ENCODE measurements at regions not wholly inside any gene's neighbourhood (a gene's known extent, or its start where the extent isn't known, plus 50 kb on each side); places are given as distances from the start of the nearest gene placed in this dataset.

GRCh38 chr11:134524896-134525845, 113.1 kb upstream of the B3GAT1 start:
- Histone ChIP-seq H4K20me1 (ENCODE audit: insufficient read depth, low read length) (no peaks in the 10 kb centered on the region), H3K9ac (ENCODE audit: insufficient read depth, low read depth, low read length) (no peak overlapping the region), H3K36me3 (replicated peaks in 1 of 2; ENCODE audit: control insufficient read depth in 1 of 2, insufficient read depth in 2 of 2, low read length in 2 of 2) (no peaks in the 10 kb centered on the region), H3K4me2 (ENCODE audit: low read depth, low read length) (no peak overlapping the region), H3K4me3 (replicated peaks in 1 of 3; ENCODE audit: insufficient read depth in 1 of 3, low read depth in 2 of 3, low read length in 3 of 3) (no peak overlapping the region), H3K27ac (ENCODE audit: extremely low read length, insufficient read depth, low read length) (no peak overlapping the region), H2AFZ (ENCODE audit: low read length) (no peak overlapping the region), H3K9me3 (ENCODE audit: low read length) (no peaks in the 10 kb centered on the region), H3K79me2 (ENCODE audit: insufficient read depth, low read length) (no peaks in the 10 kb centered on the region), H3K4me1 (ENCODE audit: insufficient read depth, low read length) (no peaks in the 10 kb centered on the region), H3K27me3 (ENCODE audit: control insufficient read depth in 1 of 2, insufficient read depth in 2 of 2, low read length in 2 of 2) (peaks cover 1 to 30% of the 10 kb centered on the region in 2 experiments; a peak in 3 of 5 replicates)
- CTCF ChIA-PET (ENCODE audit: low intra/inter-chr PET ratio, low total read pairs) = no interaction called here
- no peak for FAIRE-seq
- DNase-seq (ENCODE audit: low spot score) = no peak
- in situ Hi-C loops (cut with HindIII; ENCODE audit: extremely low pct_ligation_motif_present, low pct_unique_long_range_greater_than_20kb) = no loop called here
- POLR2A ChIA-PET = no interaction called here
- TF ChIP-seq KDM5A (IDR thresholded peaks at IDR 0.05; ENCODE audit: borderline replicate concordance, low read length) (no peak), ZFY (CRISPR knock-in tag; IDR thresholded peaks at IDR 0.05) (no peak), TFDP2 (CRISPR knock-in tag; IDR thresholded peaks at IDR 0.05) (no peak), ZSCAN31 (CRISPR knock-in tag; IDR thresholded peaks at IDR 0.05; ENCODE audit: low read depth) (no peak), TAF1 (CRISPR knock-in tag; IDR thresholded peaks at IDR 0.05) (no peak), KLF6 (CRISPR knock-in tag; IDR thresholded peaks at IDR 0.05) (no peak), ERF (CRISPR knock-in tag; IDR thresholded peaks at IDR 0.05) (no peak), ZKSCAN8 (CRISPR knock-in tag; IDR thresholded peaks at IDR 0.05; ENCODE audit: borderline replicate concordance) (no peak), SMAD9 (CRISPR knock-in tag; IDR thresholded peaks at IDR 0.05) (no peak), ZNF292 (CRISPR knock-in tag; IDR thresholded peaks at IDR 0.05; ENCODE audit: borderline replicate concordance, low read depth) (no peak), FOXP4 (CRISPR knock-in tag; IDR thresholded peaks at IDR 0.05) (no peak)
- intact Hi-C loops (cut with micrococcal nuclease; ENCODE audit: unreplicated experiment) = no loop called here
- no TSS peak for BruUV-seq (replicated peaks)
- 39% methylated on average over 25 of the region's 28 CpGs for WGBS (ENCODE audit: low lambda C conversion rate)
- no peak for ATAC-seq
